SK-N-SH (cell line): ENCODE measurements at regions not wholly inside any gene's neighbourhood (a gene's known extent, or its start where the extent isn't known, plus 50 kb on each side); places are given as distances from the start of the nearest gene placed in this dataset.

Source experiments
- CTCF ChIA-PET: fragments of 300-600, 350-600 bp; formaldehyde crosslinking; extraction: SDS; loops from one replicate; lab custom pipeline; 2021; lab: Yijun Ruan, JAX
- POLR2A ChIA-PET: fragments of 350-600 bp; sonication (Branson Sonifier 250); formaldehyde crosslinking; extraction: SDS; loops from one replicate; lab custom pipeline; 2020; ENCODE audit warnings: antibody characterized with exemption, inconsistent platforms; lab: Yijun Ruan, JAX
- DNase-seq: peaks from one replicate; pipeline ENCODE4 v3.0.0; 2012
- H2AFZ ChIP-seq: fragments of 200-600 bp; sonication (generic); 2 replicates; pipeline ENCODE4 v1.8.1; 2016; ENCODE audit warnings: antibody characterized with exemption, mild to moderate bottlenecking, low read depth
- H3F3A ChIP-seq: fragments of 200-600 bp; sonication (generic); replicated peaks from 2 replicates; pipeline ENCODE3; 2016; ENCODE audit warnings: antibody characterized with exemption, mild to moderate bottlenecking; ENCODE audit not compliant: insufficient read depth
- H3K27ac ChIP-seq, 2 experiments: fragments of 200-500 bp in 1 of 2; fragments of 200-600 bp in 1 of 2; sonication (Bioruptor generic) in 1 of 2; sonication (generic), shearing (Covaris generic) in 1 of 2; 2 replicates each; pipeline versions ENCODE4 v1.5.1 to v1.6.1; 2014 to 2016; ENCODE audit warnings: low read depth in 2 of 2, inconsistent platforms in 1 of 2, low read length in 1 of 2, mild to moderate bottlenecking in 1 of 2, mixed read lengths in 1 of 2
- H3K27me3 ChIP-seq: fragments of 200-600 bp; sonication (generic), shearing (Covaris generic); 2 replicates; pipeline ENCODE4 v1.6.1; 2016; ENCODE audit warnings: mixed run types; ENCODE audit not compliant: insufficient read depth
- H3K36me3 ChIP-seq, 2 experiments: fragments of 200-500 bp in 1 of 2; fragments of 200-600 bp in 1 of 2; sonication (Bioruptor generic) in 1 of 2; sonication (generic) in 1 of 2; replicated peaks in 1 of 2; 2 replicates each; pipeline versions ENCODE3 to v1.5.1; 2014 to 2016; ENCODE audit warnings: low read length in 1 of 2, mild to moderate bottlenecking in 1 of 2; ENCODE audit not compliant: insufficient read depth in 2 of 2, control insufficient read depth in 1 of 2
- H3K4me1 ChIP-seq, 2 experiments: fragments of 200-500 bp in 1 of 2; fragments of 200-600 bp in 1 of 2; sonication (Bioruptor generic) in 1 of 2; sonication (generic), shearing (Covaris generic) in 1 of 2; 2 replicates each; pipeline versions ENCODE4 v1.5.1 to v1.6.1; 2014 to 2016; ENCODE audit warnings: low read depth in 1 of 2, low read length in 1 of 2, mixed run types in 1 of 2; ENCODE audit not compliant: insufficient read depth in 2 of 2, control insufficient read depth in 1 of 2
- H3K4me2 ChIP-seq: fragments of 200-600 bp; sonication (generic), shearing (Covaris generic); 2 replicates; pipeline ENCODE4 v1.6.1; 2017; ENCODE audit warnings: mixed run types
- H3K4me3 ChIP-seq, 2 experiments: fragments of 200-500 bp in 1 of 2; fragments of 200-600 bp in 1 of 2; sonication (Bioruptor generic) in 1 of 2; sonication (generic), shearing (Covaris generic) in 1 of 2; 2 replicates each; pipeline versions ENCODE4 v1.5.1 to v1.8.1; 2014 to 2016; ENCODE audit warnings: low read depth in 2 of 2, inconsistent platforms in 1 of 2, low read length in 1 of 2, mild to moderate bottlenecking in 1 of 2, mixed read lengths in 1 of 2, moderate library complexity in 1 of 2
- H3K79me2 ChIP-seq: fragments of 200-600 bp; sonication (generic); 2 replicates; pipeline ENCODE4 v1.8.1; 2017; ENCODE audit warnings: mild to moderate bottlenecking; ENCODE audit not compliant: insufficient read depth
- H3K9ac ChIP-seq: fragments of 200-600 bp; sonication (generic); 2 replicates; pipeline ENCODE4 v1.6.1; 2017; ENCODE audit warnings: mixed run types
- H3K9me2 ChIP-seq: fragments of 200-600 bp; sonication (generic); 2 replicates; pipeline ENCODE4 v1.6.1; 2017; ENCODE audit warnings: mixed run types
- H3K9me3 ChIP-seq: fragments of 200-600 bp; sonication (generic); 2 replicates; pipeline ENCODE4 v1.6.1; 2017; ENCODE audit warnings: mixed run types, mild to moderate bottlenecking, moderate library complexity
- H4K20me1 ChIP-seq: fragments of 200-600 bp; sonication (generic); 2 replicates; pipeline ENCODE4 v1.6.1; 2017; ENCODE audit warnings: mild to moderate bottlenecking, mixed run types; ENCODE audit not compliant: insufficient read depth
- ELF1 ChIP-seq: IDR thresholded peaks from 2 replicates; pipeline ENCODE4 v1.4.0; 2012
- EP300 ChIP-seq, 2 experiments: IDR thresholded peaks; 2 replicates each; pipeline versions ENCODE4 v1.4.0 to v1.6.1; 2012; ENCODE audit warnings: borderline replicate concordance in 1 of 2, low read depth in 1 of 2, low read length in 1 of 2
- EZH2phosphoT487 ChIP-seq: fragments of 200-600 bp; sonication (generic); IDR thresholded peaks from 2 replicates; pipeline ENCODE4 v1.6.1; 2017; ENCODE audit warnings: low read depth, mixed run types, mild to moderate bottlenecking, antibody characterized with exemption, moderate library complexity, borderline replicate concordance
- FOXM1 ChIP-seq: IDR thresholded peaks from 2 replicates; pipeline ENCODE4 v1.4.0; 2012; ENCODE audit warnings: low read depth, mild to moderate bottlenecking
- IRF3 ChIP-seq: fragments of 150-350 bp; IDR thresholded peaks from 2 replicates; pipeline ENCODE4 v1.6.1; 2016; ENCODE audit warnings: mild to moderate bottlenecking, low read depth, low read length
- JUND ChIP-seq: IDR thresholded peaks from 2 replicates; pipeline ENCODE4 v1.4.0; 2012
- MAX ChIP-seq: IDR thresholded peaks from 2 replicates; pipeline ENCODE4 v1.4.0; 2012; ENCODE audit warnings: low read depth
- MEF2A ChIP-seq: IDR thresholded peaks from 2 replicates; pipeline ENCODE4 v1.4.0; 2012; ENCODE audit warnings: low read depth, borderline replicate concordance
- POLR2AphosphoS5 ChIP-seq: IDR thresholded peaks from 2 replicates; pipeline ENCODE4 v1.6.1; 2012; ENCODE audit warnings: low read depth, low read length
- RCOR1 ChIP-seq: fragments of 150-350 bp; IDR thresholded peaks from 2 replicates; pipeline ENCODE4 v1.6.1; 2017; ENCODE audit warnings: antibody characterized with exemption, low read length
- SIN3A ChIP-seq: IDR thresholded peaks from 2 replicates; pipeline ENCODE4 v1.6.1; 2012; ENCODE audit warnings: low read depth, mild to moderate bottlenecking, low read length, moderate library complexity, borderline replicate concordance
- SMC3 ChIP-seq: IDR thresholded peaks from 2 replicates; pipeline ENCODE4 v1.6.1; 2012; ENCODE audit warnings: low read depth, low read length, improper control_type of control experiment
- USF2 ChIP-seq: fragments of 150-350 bp; IDR thresholded peaks from 2 replicates; pipeline ENCODE4 v1.6.1; 2017; ENCODE audit warnings: antibody characterized with exemption, low read length, low read depth, borderline replicate concordance
- YY1 ChIP-seq: IDR thresholded peaks from 2 replicates; pipeline ENCODE4 v1.4.0; 2012; ENCODE audit warnings: low read depth, mild to moderate bottlenecking
- WGBS: methylation state at CpG from one replicate; pipeline ENCODE4 v1.1.6; 2017; ENCODE audit warnings: low lambda C conversion rate; 5-methylcytosine and 5-hydroxymethylcytosine counted together

- TF ChIP-seq RCOR1 = peak; percentile 98
- no peak for TF ChIP-seq FOXM1
Measured at GRCh38 chr7:33722383-33723101, 182.8 kb upstream of the BMPER start (continued).

GRCh38 chr7:33724201-33724600, 181.1 kb upstream of the BMPER start:
- ChIA-PET CTCF (interaction anchor here (1.1 to 4.2 kb wide), 6 partner anchors 11 to 482 kb away, joined by 3 to 15 read pairs (median 4); no protein-coding TSS in a partner anchor), POLR2A (no interaction called here)
- H3K9ac ChIP-seq = no peak overlapping the region
- no peaks in the 10 kb centered on the region for H3K36me3 ChIP-seq
- peaks cover 9 to 27% of the 10 kb centered on the region in 2 experiments for H3K4me1 ChIP-seq
- H3K27me3 ChIP-seq = no peaks in the 10 kb centered on the region
- no peaks in the 10 kb centered on the region for H3K79me2 ChIP-seq
- no peak overlapping the region for H3K4me3 ChIP-seq
- no peaks in the 10 kb centered on the region for H3K9me2 ChIP-seq
- no peak overlapping the region for H3K27ac ChIP-seq
- no peak for DNase-seq
- H3K4me2 ChIP-seq = no peak overlapping the region
- 79% methylated on average over 3 of the region's 3 CpGs for WGBS
- no peaks in the 10 kb centered on the region for H3K9me3 ChIP-seq
- H3F3A ChIP-seq = no peaks in the 10 kb centered on the region
- no peak for TF ChIP-seq EP300 (IDR thresholded peaks at IDR 0.05; ENCODE audit: borderline replicate concordance in 1 of 2, low read depth in 1 of 2, low read length in 1 of 2)
- no peak for TF ChIP-seq POLR2AphosphoS5
- TF ChIP-seq JUND = no peak
- no peak for TF ChIP-seq SMC3
- TF ChIP-seq MAX = no peak
- TF ChIP-seq IRF3 = no peak
- TF ChIP-seq SIN3A = no peak
- no peak for TF ChIP-seq ELF1
- TF ChIP-seq MEF2A = no peak
- TF ChIP-seq YY1 = no peak
- TF ChIP-seq EZH2phosphoT487 = no peak
- no peak for TF ChIP-seq USF2
- H4K20me1 ChIP-seq = no peaks in the 10 kb centered on the region
- no peak overlapping the region for H2AFZ ChIP-seq
